Amygdala (tissue), 56 donors: ENCODE measurements at regions not wholly inside any gene's neighbourhood (a gene's known extent, or its start where the extent isn't known, plus 50 kb on each side); places are given as distances from the start of the nearest gene placed in this dataset.

ENCODE experiments used
- DNase-seq, 56 donors: peaks; one replicate each; lab custom pipeline; 2025; lab: John Stamatoyannopoulos, UW

DNA sequence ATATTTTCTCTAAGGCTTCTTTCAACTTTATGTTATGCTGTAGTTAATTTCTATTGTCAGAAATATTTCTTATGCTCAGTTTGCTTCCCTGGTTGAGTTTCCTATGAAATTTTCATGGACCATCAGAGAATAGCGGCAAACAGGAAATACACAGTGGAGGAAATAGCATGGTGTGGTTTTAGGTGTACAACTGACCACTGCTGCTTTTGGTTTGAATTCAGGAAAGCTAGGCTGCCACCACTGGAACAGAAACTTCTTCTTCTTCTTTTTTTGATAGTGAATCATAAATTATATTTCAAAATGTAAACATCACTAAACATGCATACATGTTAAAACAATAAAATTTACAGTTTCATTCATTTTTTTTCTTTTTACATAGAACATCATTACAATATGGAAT, 316.6 kb upstream of the TGFBR2 start:
- no peak for DNase-seq

DNA sequence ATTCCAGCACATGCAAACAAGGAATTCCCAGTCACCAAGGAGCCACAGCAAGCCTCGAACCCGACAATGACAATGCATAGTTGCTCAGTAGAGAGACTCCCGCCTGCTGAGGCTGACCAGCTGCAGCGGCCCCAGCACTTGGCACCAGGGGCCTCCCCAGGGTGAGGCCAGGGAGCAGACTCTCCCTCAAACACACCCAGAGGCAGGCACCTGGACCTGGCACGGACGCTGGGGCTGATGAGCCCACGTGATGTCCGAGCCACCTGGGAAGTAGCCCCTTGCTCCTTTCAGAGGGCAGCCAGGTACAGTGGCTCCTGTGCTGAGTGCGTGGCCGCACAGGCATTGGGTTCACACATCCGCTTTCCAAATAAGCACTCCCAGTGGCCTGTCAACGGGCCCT, 315.9 kb upstream of the TGFBR2 start:
- DNase-seq: no peak

DNA sequence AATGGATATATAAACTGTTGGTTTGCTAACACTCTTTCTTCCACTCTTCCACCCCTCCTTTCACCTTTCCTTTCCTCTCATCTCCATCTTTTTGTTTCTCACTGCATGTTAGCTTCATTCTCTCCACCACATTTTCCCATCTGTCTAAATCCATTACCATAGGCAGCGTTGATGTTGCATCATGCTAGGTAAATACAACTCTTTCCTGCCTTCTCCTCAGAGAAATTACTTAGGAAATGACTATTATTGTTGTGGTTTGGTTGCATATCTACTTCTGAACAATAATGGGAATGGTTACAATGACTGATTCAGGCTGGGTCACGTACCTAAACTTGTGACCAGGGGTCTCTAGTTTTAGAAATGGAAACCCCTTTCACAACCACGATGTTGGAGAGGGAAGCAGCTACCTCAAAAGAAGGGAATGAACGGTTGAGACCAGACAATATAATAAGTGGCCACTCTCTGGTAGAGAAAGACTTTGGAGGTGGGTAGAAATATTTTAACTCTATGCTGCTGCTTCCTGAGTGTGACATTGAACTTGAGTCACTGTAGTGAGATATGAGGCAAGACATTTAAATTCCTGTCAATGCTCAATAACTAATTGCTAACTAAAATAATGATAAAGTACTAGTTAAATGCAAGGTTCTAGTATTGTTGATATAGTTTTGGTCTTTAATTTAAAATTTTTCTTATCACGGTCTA, 314.1 kb upstream of the TGFBR2 start:
- DNase-seq: no peak

DNA sequence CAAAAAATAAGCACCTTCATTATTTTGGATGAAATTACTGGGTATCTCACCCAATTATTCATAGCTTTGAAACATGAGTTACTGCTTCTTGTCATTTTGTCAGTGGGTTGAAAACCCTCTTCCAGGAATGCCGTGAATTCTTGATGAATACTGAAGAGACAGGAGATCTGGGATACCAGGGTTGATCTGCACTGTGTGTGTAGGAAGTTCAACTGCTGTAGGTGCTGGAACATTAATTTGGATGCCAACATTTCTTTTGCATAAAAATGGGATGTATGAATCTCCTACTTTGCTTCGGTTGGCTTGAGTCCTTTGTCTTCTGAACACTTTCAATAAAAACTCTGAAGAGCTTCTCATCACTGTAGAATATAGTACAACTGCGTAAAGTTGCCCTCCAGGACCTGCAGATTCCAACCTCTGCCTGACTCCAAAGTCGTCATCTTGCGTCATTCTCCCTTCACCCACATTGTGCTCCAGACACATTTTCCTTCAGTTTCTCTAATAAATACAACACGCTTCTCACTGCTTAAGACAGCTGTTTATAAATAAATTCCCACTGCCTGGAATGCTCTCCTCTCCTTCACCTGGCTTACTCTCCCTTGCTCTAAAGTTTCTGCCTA, 312.7 kb upstream of the TGFBR2 start:
- no peak for DNase-seq

DNA sequence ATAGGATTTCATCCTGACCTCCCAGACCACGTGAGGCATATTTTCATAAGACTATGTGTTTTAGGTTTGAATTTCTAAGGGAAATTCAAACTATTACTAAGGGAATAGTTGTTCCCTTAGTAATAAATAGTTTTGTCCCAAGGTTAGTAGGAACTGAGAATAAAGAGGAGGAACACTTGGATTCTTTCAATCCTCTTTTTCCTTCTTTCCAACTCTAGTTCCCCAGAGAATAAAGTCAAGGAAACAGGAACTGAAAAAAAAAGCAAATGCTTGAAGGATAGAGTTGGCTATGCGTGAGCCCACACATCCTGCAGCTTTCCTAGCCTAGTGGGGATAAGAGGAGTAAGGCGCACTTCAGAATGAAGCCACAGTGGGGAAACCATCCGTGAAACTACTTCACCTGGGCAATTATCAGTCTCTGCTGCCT, 312.1 kb upstream of the TGFBR2 start:
- no peak for DNase-seq

DNA sequence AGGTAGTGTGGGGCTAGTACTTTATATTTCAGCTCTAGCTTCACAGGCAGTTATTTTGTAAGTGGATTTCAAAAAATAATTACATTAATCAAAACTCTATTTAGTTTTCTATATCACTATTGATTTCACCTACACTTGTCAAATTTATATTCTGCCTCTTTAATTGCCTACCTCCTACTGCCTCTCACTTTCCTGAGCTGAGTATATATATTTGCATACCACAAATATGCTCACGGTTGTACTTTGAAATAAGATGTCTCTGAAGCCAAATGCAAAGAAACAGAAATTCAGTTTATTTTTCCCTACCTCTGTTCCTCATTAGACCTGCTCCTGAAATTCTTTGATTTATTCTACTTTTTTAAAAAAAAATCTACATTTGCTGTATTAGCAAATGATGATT, 309.3 kb upstream of the TGFBR2 start:
- DNase-seq: no peak

DNA sequence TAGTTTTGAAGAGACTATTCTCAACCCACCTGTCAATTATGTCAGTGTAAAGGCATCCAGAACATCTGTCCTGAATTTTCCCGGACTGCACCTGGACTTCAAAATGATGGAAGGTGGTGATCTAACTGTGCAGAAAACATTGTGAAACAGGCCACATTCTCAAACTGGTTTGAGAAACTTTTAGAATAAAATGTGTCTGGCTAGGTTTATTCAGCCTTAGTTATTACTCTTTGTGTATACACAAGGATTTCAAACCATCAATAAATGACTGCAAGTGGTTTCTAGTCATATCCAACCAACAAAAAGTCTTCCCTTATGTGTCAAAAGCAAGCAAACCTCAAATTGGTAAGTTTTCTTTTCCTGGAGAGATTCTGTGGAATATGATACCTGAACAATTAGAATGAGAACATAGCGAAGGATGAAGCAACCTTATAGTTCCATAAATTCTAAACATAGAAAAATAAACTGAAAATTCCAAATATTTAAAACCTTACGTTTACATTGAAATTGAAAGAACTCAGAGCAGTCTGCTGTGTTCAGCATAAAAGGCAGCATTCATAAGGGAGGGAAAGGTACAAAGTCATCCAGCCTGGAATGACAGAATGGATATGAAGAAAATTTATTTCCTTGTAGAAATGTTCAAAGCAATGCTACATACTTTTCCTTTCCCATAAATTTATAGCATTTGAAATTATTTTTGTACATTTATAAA, 306.6 kb upstream of the TGFBR2 start:
- no peak for DNase-seq

DNA sequence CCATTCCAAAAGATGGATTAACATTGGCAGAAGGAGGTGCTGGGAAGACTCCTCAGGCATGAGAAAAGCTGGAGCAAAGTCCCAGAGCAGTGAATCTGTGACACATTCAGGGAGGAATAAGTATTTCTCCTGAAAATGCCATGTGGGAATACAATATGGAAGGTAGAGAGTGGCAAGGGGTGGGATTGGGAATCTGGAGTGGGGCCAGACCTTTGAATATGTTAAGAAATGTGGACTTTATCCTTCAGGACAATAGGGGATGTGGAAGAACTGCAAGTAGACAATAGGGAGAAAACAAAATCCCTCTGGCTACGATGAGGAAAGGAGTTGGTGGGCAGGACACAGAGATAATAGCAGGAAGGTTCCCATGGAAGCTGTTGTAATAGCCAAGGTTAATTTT, 305.6 kb upstream of the TGFBR2 start:
- no peak for DNase-seq

DNA sequence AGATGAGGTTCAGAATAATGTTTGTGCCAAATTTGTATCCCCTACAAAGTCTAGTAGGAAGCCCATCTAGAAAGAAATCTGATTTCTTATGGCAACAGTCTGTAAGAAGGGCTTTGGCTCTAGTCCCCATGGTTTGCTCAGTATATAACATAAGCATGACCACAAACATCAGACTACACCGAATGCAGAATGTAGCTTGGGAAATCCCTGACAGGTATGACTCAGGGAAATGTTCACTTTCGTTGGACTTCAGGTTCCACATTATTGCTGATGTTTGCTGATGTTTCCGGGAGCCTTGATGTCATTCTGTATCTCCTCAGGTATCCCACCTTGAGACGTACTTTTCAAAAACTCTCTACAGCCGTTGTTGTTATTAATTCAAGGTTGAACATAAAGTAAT, 304.4 kb upstream of the TGFBR2 start:
- no peak for DNase-seq

DNA sequence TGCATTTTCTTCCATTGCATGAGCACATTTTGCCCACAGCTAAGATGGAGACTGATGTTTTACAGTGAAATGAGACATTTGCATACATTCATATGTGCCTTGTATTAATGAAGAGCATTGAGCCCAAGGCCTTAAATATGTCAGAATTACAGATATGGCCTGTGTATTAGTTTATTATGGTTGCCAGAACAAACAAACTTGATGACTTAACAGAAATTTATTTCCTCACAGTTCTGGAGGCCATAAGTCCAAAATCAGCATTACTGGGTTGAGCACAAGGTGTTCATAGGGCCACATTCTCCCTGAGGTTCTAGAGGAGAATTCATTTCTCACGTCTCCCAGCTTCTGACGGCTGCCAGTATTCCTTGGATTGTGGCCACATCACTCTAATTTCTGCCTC, 302.6 kb upstream of the TGFBR2 start:
- no peak for DNase-seq

DNA sequence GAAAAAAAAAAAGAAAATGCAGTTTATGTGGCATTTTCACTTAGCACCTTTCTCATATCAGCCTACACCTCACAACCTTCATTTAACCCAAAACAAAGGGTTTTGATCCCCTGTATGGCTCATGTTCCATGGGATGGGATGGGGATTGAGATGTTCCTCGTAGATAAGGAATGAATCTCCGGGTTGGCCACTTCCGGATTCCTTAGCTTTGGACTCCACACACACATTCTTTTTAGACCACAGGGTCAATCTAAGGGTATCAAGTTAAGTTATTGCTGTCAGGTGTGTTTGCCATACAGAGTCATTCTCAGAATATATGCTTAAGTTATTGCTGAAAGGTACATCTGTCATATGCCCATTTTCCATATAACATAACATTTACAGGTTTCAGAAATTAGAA, 301.4 kb upstream of the TGFBR2 start:
- no peak for DNase-seq

DNA sequence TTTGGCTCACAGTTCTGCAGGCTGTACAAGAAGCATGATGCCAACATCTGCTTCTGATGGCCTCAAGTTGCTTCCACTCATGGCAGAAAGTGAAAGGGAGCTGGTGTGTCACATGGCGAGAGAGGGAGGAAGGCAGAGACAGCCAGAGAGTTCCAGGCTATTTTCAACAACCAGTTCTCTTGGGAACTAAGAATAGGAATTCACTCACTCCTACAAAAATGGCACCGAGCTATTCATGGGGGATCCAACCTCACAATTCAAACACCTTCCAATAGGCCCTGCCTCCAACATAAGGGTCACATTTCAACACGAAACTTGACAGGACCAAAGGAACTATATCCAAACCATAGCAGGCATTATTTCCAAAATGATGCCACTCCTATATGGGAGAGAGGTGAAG, 299.5 kb upstream of the TGFBR2 start:
- no peak for DNase-seq

DNA sequence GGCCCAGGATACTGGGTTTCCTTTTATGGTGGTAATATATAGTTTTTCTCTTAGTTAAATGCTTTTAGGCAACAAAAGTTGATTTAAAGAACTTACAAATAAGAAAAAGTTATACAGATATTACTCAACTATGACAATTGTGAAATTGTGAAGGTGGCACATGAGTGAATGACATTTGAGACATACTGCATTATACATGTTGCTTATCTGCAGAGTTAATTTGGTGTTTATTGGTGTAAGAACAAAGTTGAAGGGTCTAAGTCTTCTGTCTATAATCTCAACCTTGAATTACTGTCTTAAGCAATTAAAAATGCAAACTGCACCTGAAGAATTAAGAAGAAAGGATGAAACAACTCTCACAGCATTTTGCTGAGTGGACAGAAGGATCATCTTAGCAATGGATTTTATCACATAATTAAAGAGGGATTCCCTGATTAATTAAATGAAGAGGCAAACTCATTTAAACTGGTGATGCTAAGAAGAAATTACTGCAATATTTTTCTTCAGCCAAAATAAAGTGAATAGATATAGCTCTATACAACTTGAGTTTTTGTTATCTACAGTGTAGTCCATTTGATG, 298.9 kb upstream of the TGFBR2 start:
- no peak for DNase-seq

DNA sequence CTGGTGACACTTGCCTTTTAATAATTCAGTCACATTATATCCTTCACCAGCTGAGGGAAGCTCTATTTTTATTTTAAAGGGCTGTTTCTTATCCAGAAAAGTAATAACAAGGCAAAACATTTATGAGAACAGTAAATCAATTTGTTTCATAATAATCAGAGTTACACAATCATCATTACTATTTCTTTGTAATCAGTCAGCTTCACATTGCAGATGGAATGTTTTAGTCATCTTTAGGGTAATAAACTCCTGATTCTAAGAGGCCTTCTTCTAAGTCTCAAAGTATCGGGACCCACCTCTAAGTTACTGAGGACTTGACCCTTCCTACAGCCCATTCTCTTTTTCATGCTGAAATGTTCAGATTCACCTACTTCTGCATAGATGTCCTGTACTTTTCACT, 298.3 kb upstream of the TGFBR2 start:
- DNase-seq: no peak

DNA sequence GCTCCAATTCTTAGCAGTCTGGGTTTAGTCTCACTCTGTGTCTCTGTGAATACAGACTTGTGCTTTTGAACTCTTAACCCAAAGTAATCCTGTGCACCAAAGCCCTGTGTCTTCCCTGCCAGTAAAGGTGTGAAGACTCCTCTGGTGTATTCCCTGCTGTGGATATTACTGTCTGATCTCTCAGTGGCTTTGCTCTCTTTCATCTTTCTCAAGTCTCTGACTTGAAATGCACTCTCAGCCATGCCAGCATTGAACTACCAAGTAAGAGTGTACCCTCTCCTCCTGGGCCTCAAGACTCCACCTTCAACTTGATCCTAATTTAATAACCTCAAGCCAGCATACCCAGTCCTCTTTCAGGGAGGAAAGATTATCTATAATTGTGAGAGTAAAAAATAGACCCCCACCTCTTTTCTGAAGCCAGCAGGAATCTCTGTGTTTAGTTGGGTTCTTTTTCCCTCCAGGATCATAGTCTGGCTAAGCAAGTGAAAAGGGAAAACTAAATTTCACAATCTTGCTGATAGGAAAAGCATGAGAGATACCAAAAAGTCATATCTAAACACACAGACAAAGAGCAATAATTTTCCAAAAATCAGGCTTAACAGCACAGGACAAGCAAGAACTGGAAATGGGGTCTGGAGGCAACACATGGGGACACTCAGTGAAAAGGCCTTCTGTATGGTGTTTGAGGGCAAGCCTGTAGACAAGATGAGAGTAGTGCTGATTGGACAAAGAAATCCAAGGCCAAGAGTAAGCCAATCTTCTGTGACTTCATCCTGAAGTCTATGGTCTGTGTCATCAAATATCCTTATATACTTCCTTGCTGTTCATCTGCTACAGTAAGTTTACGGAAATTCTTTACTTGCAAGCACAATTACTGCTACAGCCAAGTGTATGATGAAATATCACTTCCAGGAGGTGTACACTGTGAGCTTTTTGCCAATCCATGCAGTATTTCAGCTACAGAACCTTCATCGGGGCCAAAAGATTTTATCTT, 296.1 kb upstream of the TGFBR2 start:
- DNase-seq: no peak

DNA sequence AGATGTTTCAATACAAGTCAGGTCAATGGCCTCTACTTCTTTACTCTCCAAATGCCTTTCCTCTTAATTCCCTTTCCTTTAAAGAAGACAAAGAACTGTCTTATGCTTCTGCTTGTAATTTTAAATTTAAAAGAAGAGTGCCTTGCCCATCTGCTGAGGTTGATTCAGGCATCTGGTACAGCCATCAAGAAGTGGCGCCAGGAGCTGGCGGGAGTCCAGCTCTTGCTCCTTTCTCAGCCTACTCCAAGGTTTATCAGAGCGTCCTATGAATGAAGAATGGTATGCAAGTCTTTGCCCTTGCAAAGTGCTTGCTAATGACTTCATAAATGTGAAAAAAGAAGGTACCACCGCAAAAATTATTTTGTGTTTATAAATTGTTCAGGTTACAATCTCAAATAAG, 294.6 kb upstream of the TGFBR2 start:
- DNase-seq: peak in 5 of 56 donors; percentile 3 to 15 (median 8)

DNA sequence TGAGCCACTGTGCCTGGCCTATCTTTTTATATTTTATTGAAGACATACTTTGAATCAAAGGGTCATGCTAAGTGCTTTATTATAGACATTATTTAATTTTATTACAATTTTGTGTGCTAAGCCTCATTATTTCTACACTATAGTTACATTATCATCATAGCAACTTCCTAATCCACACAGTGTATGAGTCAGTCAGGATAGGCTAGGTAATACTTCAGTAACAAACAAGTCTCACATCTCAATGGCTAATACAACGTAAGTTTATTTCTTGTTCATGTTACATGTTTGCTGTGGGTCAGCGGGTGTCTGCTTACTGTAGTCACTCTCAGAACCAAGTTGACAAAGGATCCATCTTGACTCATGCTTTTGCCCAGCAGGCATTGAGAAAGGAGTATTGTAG, 292.6 kb upstream of the TGFBR2 start:
- no peak for DNase-seq

DNA sequence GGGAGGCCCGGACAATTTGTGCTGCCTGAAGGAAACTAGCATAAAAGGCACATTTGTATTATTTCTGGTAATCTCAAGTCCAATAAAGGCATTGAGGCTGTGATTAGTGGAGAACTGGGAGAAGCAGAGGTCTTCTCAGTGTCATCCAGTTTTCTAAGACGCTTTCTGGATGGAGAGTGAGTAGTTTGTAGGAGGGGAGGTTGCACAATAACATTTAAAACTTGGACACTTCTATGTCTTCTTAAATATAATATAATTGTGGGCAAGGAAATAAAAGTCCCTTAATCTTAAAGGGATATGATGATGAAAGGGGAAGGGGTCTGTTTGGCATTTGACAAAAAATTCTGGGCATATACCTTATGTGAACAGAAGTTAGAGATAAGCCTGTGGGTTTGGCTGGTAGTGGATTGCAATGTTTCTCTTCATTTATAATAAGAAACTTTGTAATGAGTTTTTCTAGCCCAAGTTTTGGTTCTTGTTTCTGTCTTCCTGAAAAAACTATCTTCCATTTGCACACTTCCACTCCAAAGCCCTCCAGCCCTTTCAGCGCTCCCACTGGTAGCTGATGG, 291.6 kb upstream of the TGFBR2 start:
- DNase-seq: no peak

DNA sequence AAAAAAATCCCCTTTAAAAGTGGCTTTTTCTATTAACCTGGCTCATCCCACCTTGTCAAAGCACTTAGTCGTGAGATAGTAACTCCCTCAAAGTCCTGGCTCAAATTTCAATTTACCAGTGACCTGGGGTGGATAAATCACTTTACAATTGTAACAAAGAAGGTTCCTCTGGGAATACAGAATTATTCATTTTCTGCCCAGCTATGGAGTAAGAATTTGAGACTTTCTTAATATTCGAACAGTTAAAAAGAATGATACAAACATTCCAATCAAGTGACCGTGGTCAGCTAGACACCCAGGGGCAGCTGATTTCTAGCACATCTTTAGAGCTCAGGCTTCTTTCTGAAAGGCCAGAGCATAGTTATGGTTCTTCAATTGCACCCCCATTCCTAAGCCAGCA, 291.0 kb upstream of the TGFBR2 start:
- no peak for DNase-seq

DNA sequence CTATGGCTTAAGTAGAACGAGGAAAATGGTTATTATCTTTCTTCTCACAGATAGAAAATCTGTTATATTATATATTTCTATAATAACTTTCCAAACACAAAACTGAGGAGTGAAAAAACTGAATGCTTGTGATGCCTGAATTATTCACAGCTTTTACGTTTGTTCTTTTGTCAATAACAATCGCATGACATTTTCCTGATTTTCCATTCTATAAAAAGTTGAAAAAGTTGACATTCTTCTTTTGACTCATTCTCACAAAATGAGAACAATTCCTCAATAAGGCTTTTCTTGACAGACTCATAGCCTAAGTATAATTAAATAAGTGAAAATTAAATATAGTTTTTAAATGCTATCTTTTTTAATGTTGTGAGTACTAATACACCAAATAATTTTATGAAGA, 288.8 kb upstream of the TGFBR2 start:
- DNase-seq: no peak
